Neuronal stem cell (in vitro differentiated cells): ENCODE measurements at regions not wholly inside any gene's neighbourhood (a gene's known extent, or its start where the extent isn't known, plus 50 kb on each side); places are given as distances from the start of the nearest gene placed in this dataset.

Source experiments
- DNase-seq: peaks from one replicate; pipeline ENCODE4 v3.0.0-alpha.2; 2013; ENCODE audit warnings: low spot score
- H2AFZ ChIP-seq: one replicate; pipeline ENCODE4 v1.6.1; 2013; ENCODE audit warnings: mild to moderate bottlenecking, low read length, inconsistent platforms
- H2AK5ac ChIP-seq: 2 replicates; pipeline ENCODE4 v1.6.1; 2013; ENCODE audit warnings: low read depth, mild to moderate bottlenecking, inconsistent platforms, low read length, moderate library complexity, mixed read lengths
- H2BK120ac ChIP-seq: 2 replicates; pipeline ENCODE4 v1.6.1; 2013; ENCODE audit warnings: low read depth, mild to moderate bottlenecking, inconsistent platforms, low read length, moderate library complexity, mixed read lengths
- H2BK12ac ChIP-seq: one replicate; pipeline ENCODE4 v1.6.1; 2013; ENCODE audit warnings: low read length, inconsistent platforms
- H2BK15ac ChIP-seq: 2 replicates; pipeline ENCODE4 v1.6.1; 2013; ENCODE audit warnings: mild to moderate bottlenecking, low read length, inconsistent platforms, mixed read lengths
- H2BK5ac ChIP-seq: one replicate; pipeline ENCODE4 v1.6.1; 2013; ENCODE audit warnings: inconsistent platforms, mild to moderate bottlenecking, low read length, moderate library complexity
- H3K14ac ChIP-seq: one replicate; pipeline ENCODE4 v1.6.1; 2013; ENCODE audit warnings: low read length, inconsistent platforms
- H3K18ac ChIP-seq: 2 replicates; pipeline ENCODE4 v1.6.1; 2013; ENCODE audit warnings: low read length, inconsistent platforms
- H3K23ac ChIP-seq: 2 replicates; pipeline ENCODE4 v1.6.1; 2013; ENCODE audit warnings: low read depth, mild to moderate bottlenecking, mixed read lengths, low read length, inconsistent platforms; ENCODE audit not compliant: poor library complexity
- H3K27ac ChIP-seq: replicated peaks from 3 replicates; pipeline ENCODE4 v1.5.1; 2013; ENCODE audit warnings: low read length, inconsistent platforms
- H3K27me3 ChIP-seq, 3 experiments: 2 replicates each; pipeline ENCODE4 v1.6.1; 2013; ENCODE audit warnings: low read length in 3 of 3, mild to moderate bottlenecking in 2 of 3, inconsistent platforms in 1 of 3, low read depth in 1 of 3, mixed read lengths in 1 of 3, moderate library complexity in 1 of 3; ENCODE audit not compliant: control insufficient read depth in 3 of 3, insufficient read depth in 3 of 3
- H3K36me3 ChIP-seq, 2 donors: replicated peaks in 1 of 2; 2 replicates each; pipeline ENCODE4 v1.6.1; 2013; ENCODE audit warnings: low read length in 2 of 2; ENCODE audit not compliant: control insufficient read depth in 2 of 2, insufficient read depth in 2 of 2
- H3K4ac ChIP-seq: 2 replicates; pipeline ENCODE4 v1.6.1; 2013; ENCODE audit warnings: inconsistent platforms, mild to moderate bottlenecking, low read length, moderate library complexity
- H3K4me1 ChIP-seq, 2 donors: 1 replicate in 1 of 2; 2 replicates in 1 of 2; pipeline ENCODE4 v1.6.1; 2013; ENCODE audit warnings: low read length in 2 of 2, low read depth in 1 of 2; ENCODE audit not compliant: control insufficient read depth in 2 of 2, insufficient read depth in 1 of 2
- H3K4me2 ChIP-seq: one replicate; pipeline ENCODE4 v1.6.1; 2013; ENCODE audit warnings: mild to moderate bottlenecking, low read length, inconsistent platforms; ENCODE audit not compliant: insufficient read depth, poor library complexity, severe bottlenecking
- H3K4me3 ChIP-seq, 2 donors: 2 replicates each; pipeline ENCODE4 v1.5.1; 2013; ENCODE audit warnings: low read length in 2 of 2, mild to moderate bottlenecking in 2 of 2, inconsistent platforms in 1 of 2, moderate library complexity in 1 of 2
- H3K79me1 ChIP-seq: one replicate; pipeline ENCODE4 v1.6.1; 2013; ENCODE audit warnings: low read depth, mild to moderate bottlenecking, inconsistent platforms, low read length, moderate library complexity
- H3K9ac ChIP-seq: one replicate; pipeline ENCODE4 v1.6.1; 2013; ENCODE audit warnings: mild to moderate bottlenecking, low read depth, low read length, inconsistent platforms; ENCODE audit not compliant: poor library complexity
- H3K9me3 ChIP-seq, 2 donors: replicated peaks in 1 of 2; 2 replicates each; pipeline versions ENCODE3 to v1.6.1; 2013; ENCODE audit warnings: low read length in 2 of 2, mild to moderate bottlenecking in 2 of 2, inconsistent platforms in 1 of 2, low read depth in 1 of 2, mixed read lengths in 1 of 2, moderate library complexity in 1 of 2; ENCODE audit not compliant: control insufficient read depth in 2 of 2, insufficient read depth in 1 of 2
- H4K8ac ChIP-seq: one replicate; pipeline ENCODE4 v1.6.1; 2013; ENCODE audit warnings: low read depth, mild to moderate bottlenecking, inconsistent platforms, low read length, moderate library complexity
- H4K91ac ChIP-seq: one replicate; pipeline ENCODE4 v1.6.1; 2013; ENCODE audit warnings: low read length, low read depth, mild to moderate bottlenecking, inconsistent platforms; ENCODE audit not compliant: poor library complexity
- WGBS, 2 donors: extraction: QIAGEN DNeasy Blood & Tissue Kit; methylation state at CpG; one replicate each; pipeline ENCODE4 v1.1.7; 2013; ENCODE audit warnings: missing lambda C conversion rate in 2 of 2, mixed read lengths in 1 of 2; ENCODE audit not compliant: insufficient read length in 2 of 2, insufficient replicate concordance in 1 of 2; ENCODE audit errors: extremely low coverage in 2 of 2; 5-methylcytosine and 5-hydroxymethylcytosine counted together

GRCh38 chr12:77608271-77608824 lies 222.3 kb upstream of the NAV3 start:
- Histone ChIP-seq H2BK120ac (no peak overlapping the region), H3K18ac (no peak overlapping the region)
- DNase-seq: no peak

GRCh38 chr12:77606348-77606747 lies 224.3 kb upstream of the NAV3 start:
- Histone ChIP-seq H3K9ac (no peak overlapping the region), H4K91ac (no peak overlapping the region), H3K79me1 (no peaks in the 10 kb centered on the region), H2BK120ac (no peak overlapping the region), H3K4me3 (no peak overlapping the region), H3K27ac (no peak overlapping the region), H3K18ac (no peak overlapping the region), H2AK5ac (no peak overlapping the region), H2AFZ (no peak overlapping the region), H3K36me3 (no peaks in the 10 kb centered on the region), H3K23ac (no peak overlapping the region), H2BK15ac (no peak overlapping the region), H2BK12ac (no peak overlapping the region), H3K4me1 (peaks cover 0 to 1% of the 10 kb centered on the region in 2 donors), H3K4ac (no peak overlapping the region), H4K8ac (no peak overlapping the region), H2BK5ac (no peak overlapping the region), H3K4me2 (no peak overlapping the region), H3K14ac (no peak overlapping the region), H3K9me3 (no peaks in the 10 kb centered on the region), H3K27me3 (no peaks in the 10 kb centered on the region)
- no peak for DNase-seq

More at GRCh38 chr12:77608271-77608824, 222.3 kb upstream of the NAV3 start:
- Histone ChIP-seq H3K4me2 (no peak overlapping the region), H3K27ac (no peak overlapping the region), H3K9ac (no peak overlapping the region), H3K79me1 (no peaks in the 10 kb centered on the region), H3K9me3 (no peaks in the 10 kb centered on the region), H2BK12ac (no peak overlapping the region), H3K4ac (no peak overlapping the region), H3K27me3 (no peaks in the 10 kb centered on the region), H3K4me1 (peaks cover 1 to 4% of the 10 kb centered on the region in 2 donors), H2BK5ac (no peak overlapping the region), H4K91ac (no peak overlapping the region), H3K4me3 (no peak overlapping the region), H2BK15ac (no peak overlapping the region), H4K8ac (no peak overlapping the region), H3K36me3 (no peaks in the 10 kb centered on the region), H3K23ac (no peak overlapping the region), H2AFZ (no peak overlapping the region), H3K14ac (no peak overlapping the region), H2AK5ac (no peak overlapping the region)

DNA sequence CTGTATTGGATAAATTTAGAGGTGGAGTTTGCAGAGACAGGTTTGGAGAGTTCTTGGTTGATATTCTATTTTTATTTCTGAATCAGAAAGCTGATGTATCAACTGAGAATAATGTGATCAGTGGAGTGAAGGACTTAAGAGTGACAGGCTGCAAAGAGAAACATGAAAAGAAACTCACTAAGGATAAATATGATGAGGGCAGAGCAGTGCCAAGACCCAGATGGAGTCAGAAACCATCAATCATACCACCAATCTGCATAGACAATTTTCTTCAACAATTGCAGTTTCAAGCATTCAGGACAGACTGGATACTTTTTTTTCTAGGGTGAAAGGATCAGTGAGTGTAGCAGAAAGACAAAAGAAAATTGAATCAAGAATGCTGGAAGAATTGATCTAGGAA lies 226.7 kb upstream of the NAV3 start:
- Histone ChIP-seq H3K4ac (no peak overlapping the region), H3K18ac (no peak overlapping the region), H3K79me1 (no peaks in the 10 kb centered on the region), H3K4me2 (no peak overlapping the region), H2BK5ac (no peak overlapping the region), H2AFZ (no peak overlapping the region), H2BK15ac (no peak overlapping the region), H2BK120ac (no peak overlapping the region), H3K27me3 (no peaks in the 10 kb centered on the region), H2BK12ac (no peak overlapping the region), H3K14ac (no peak overlapping the region), H3K9ac (no peak overlapping the region), H4K8ac (no peak overlapping the region), H3K27ac (no peak overlapping the region), H3K9me3 (no peaks in the 10 kb centered on the region), H2AK5ac (no peak overlapping the region), H4K91ac (no peak overlapping the region), H3K23ac (no peak overlapping the region), H3K36me3 (no peaks in the 10 kb centered on the region), H3K4me3 (no peak overlapping the region), H3K4me1 (peaks cover 0 to 1% of the 10 kb centered on the region in 2 donors)
- no peak for DNase-seq

DNA sequence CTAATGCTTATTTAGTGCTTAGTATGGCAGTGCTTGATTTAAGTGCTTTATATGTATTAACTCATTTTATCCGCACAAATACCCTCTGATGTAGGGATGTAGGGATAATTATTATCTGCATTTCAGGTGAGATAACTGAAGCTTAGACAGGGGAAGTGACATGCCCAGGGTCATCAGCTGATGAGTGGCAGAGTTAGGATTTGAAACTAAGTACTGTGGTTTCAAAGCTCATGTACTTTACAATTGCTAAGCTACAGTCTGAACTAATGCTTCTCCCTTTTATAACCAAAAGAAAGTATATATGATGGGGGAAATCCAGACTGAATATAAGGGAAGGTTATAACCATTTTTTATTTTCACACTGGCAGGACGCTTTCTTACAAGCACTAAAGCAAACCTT lies 229.6 kb upstream of the NAV3 start:
- Histone ChIP-seq H3K14ac (no peak overlapping the region), H2BK5ac (no peak overlapping the region), H2BK12ac (no peak overlapping the region), H3K9ac (no peak overlapping the region), H3K4ac (no peak overlapping the region), H2BK15ac (no peak overlapping the region), H3K27ac (no peak overlapping the region), H2AK5ac (no peak overlapping the region), H3K4me2 (no peak overlapping the region), H3K23ac (no peak overlapping the region), H3K79me1 (no peaks in the 10 kb centered on the region), H3K18ac (no peak overlapping the region), H2BK120ac (no peak overlapping the region), H3K27me3 (no peaks in the 10 kb centered on the region), H3K36me3 (no peaks in the 10 kb centered on the region), H4K8ac (no peak overlapping the region), H3K4me1 (peaks cover 0 to 1% of the 10 kb centered on the region in 2 donors), H4K91ac (no peak overlapping the region), H3K4me3 (no peak overlapping the region), H2AFZ (no peak overlapping the region), H3K9me3 (no peaks in the 10 kb centered on the region)
- WGBS, 2 donors: no CpG with 5 or more reads among the region's 2 CpGs
- DNase-seq: no peak
